ENCODE measurements at regions not wholly inside any gene's neighbourhood (a gene's known extent, or its start where the extent isn't known, plus 50 kb on each side); places are given as distances from the start of the nearest gene placed in this dataset.

- TF ChIP-seq MXI1 (IDR thresholded peaks at IDR 0.05; ENCODE audit: borderline replicate concordance, low read depth, low read length) (no peak), CTCF (conservative IDR thresholded peaks at IDR 0.05; ENCODE audit: low read depth, low read length) (no peak), RAD21 (IDR thresholded peaks at IDR 0.05; ENCODE audit: low read length) (no peak), POLR2A (IDR thresholded peaks at IDR 0.05; ENCODE audit: low read depth, low read length) (no peak), RFX5 (IDR thresholded peaks at IDR 0.05; ENCODE audit: low read depth, low read length) (no peak), NFE2L2 (IDR thresholded peaks at IDR 0.05; ENCODE audit: low read depth, low read length) (no peak), CEBPB (IDR thresholded peaks at IDR 0.05; ENCODE audit: low read depth, low read length) (no peak)
Observed at GRCh38 chr5:173809014-173809413, 79.1 kb upstream of the CPEB4 start.
